GM12878 (cell line): ENCODE measurements at regions not wholly inside any gene's neighbourhood (a gene's known extent, or its start where the extent isn't known, plus 50 kb on each side); places are given as distances from the start of the nearest gene placed in this dataset.
A peak's percentile ranks its signal among the peaks of the same experiment; 100 is the strongest.

Source experiments
- ATAC-seq: fragments of 200-7000 bp; cut with Tn5 transposase; 3 replicates; pipeline ENCODE4 v1.9.1; 2020; ENCODE audit warnings: mild to moderate bottlenecking, moderate library complexity
- BruUV-seq: library from RNA; stranded (reverse); fragments of 400-500 nt; replicated peaks from 2 replicates; lab custom pipeline; 2021; lab: Mats Ljungman, UMichigan
- CTCF ChIA-PET: fragments of 300-600 bp; sonication (Branson Sonifier 250); formaldehyde crosslinking; extraction: SDS; loops from one replicate; lab custom pipeline; 2021; ENCODE audit warnings: inconsistent platforms; lab: Yijun Ruan, JAX
- POLR2A ChIA-PET: fragments of 350-600 bp; formaldehyde crosslinking; extraction: SDS; loops from one replicate; lab custom pipeline; 2021; ENCODE audit warnings: inconsistent platforms; lab: Charles Lee
- RAD21 ChIA-PET: fragments of 300-600 bp; sonication (Branson Sonifier 250); formaldehyde crosslinking; loops from one replicate; lab custom pipeline; 2023; ENCODE audit warnings: antibody characterized with exemption; ENCODE audit not compliant: unreplicated experiment; lab: Charles Lee
- SMC1A ChIA-PET: fragments of 300-600 bp; sonication (Branson Sonifier 250); formaldehyde crosslinking; loops from one replicate; lab custom pipeline; 2023; ENCODE audit not compliant: unreplicated experiment, uncharacterized antibody; lab: Charles Lee
- DNase-seq: peaks from one replicate; pipeline ENCODE4 v3.0.0-alpha.2; 2011; ENCODE audit warnings: low read depth, low spot score
- FAIRE-seq: peaks from 3 replicates; lab custom pipeline; 2011; peaks lifted over from hg19 to GRCh38; lab: Jason Lieb, UNC
- H2AFZ ChIP-seq: 2 replicates; pipeline ENCODE4 v1.6.0; 2011; ENCODE audit warnings: low read depth, low read length, control low read depth; ENCODE audit not compliant: control insufficient read depth
- H3K27ac ChIP-seq: 2 replicates; pipeline ENCODE4 v1.5.1; 2011; ENCODE audit warnings: control low read depth; ENCODE audit not compliant: control insufficient read depth, insufficient read depth
- H3K27me3 ChIP-seq, 2 experiments: replicated peaks in 1 of 2; 2 replicates each; pipeline versions ENCODE4 v1.6.0 to v1.6.1; 2011; ENCODE audit warnings: low read length in 1 of 2; ENCODE audit not compliant: control insufficient read depth in 2 of 2, insufficient read depth in 2 of 2
- H3K36me3 ChIP-seq, 2 experiments: 2 replicates each; pipeline ENCODE4 v1.5.1; 2011; ENCODE audit warnings: low read length in 1 of 2; ENCODE audit not compliant: control insufficient read depth in 2 of 2, insufficient read depth in 2 of 2
- H3K4me1 ChIP-seq: 2 replicates; pipeline ENCODE4 v1.6.1; 2011; ENCODE audit warnings: mild to moderate bottlenecking, low read length, moderate library complexity, mixed read lengths; ENCODE audit not compliant: control insufficient read depth, insufficient read depth
- H3K4me2 ChIP-seq: 2 replicates; pipeline ENCODE4 v1.6.0; 2011; ENCODE audit warnings: control low read depth; ENCODE audit not compliant: control insufficient read depth, insufficient read depth
- H3K4me3 ChIP-seq: fragments of 200-600 bp; sonication (generic); 2 replicates; pipeline ENCODE4 v1.5.1; 2016
- H3K79me2 ChIP-seq: 2 replicates; pipeline ENCODE4 v1.6.0; 2011; ENCODE audit warnings: low read length; ENCODE audit not compliant: control insufficient read depth, insufficient read depth
- H3K9ac ChIP-seq: 2 replicates; pipeline ENCODE4 v1.8.0; 2011; ENCODE audit warnings: low read length, control low read depth, mixed read lengths; ENCODE audit not compliant: control insufficient read depth, insufficient read depth
- H3K9me3 ChIP-seq: replicated peaks from 3 replicates; pipeline ENCODE4 v1.5.1; 2011; ENCODE audit warnings: mild to moderate bottlenecking, low read length; ENCODE audit not compliant: control insufficient read depth, insufficient read depth
- H4K20me1 ChIP-seq: 2 replicates; pipeline ENCODE4 v1.6.0; 2011; ENCODE audit not compliant: control insufficient read depth, insufficient read depth
- GATAD2B ChIP-seq: fragments of 450-650 bp; conservative IDR thresholded peaks from 2 replicates; pipeline ENCODE4 v1.6.1; 2017; ENCODE audit warnings: low read depth, mild to moderate bottlenecking, moderate library complexity
- RAD21 ChIP-seq: IDR thresholded peaks from 2 replicates; pipeline ENCODE4 v1.6.1; 2011; ENCODE audit warnings: mild to moderate bottlenecking, low read depth, low read length, moderate library complexity; ENCODE audit not compliant: insufficient read depth
- SP1 ChIP-seq: IDR thresholded peaks from one replicate; pipeline ENCODE4 v1.6.1; 2011; ENCODE audit warnings: low read depth, low read length
- SRF ChIP-seq, 2 experiments: IDR thresholded peaks; 2 replicates each; pipeline ENCODE4 v1.6.1; 2011; ENCODE audit warnings: low read depth in 2 of 2, low read length in 2 of 2, mild to moderate bottlenecking in 1 of 2, moderate library complexity in 1 of 2
- SUZ12 ChIP-seq: fragments of 200-600 bp; sonication (generic); IDR thresholded peaks from one replicate; pipeline ENCODE4 v1.6.1; 2018; ENCODE audit warnings: antibody characterized with exemption, mild to moderate bottlenecking; ENCODE audit not compliant: unreplicated experiment
- TARDBP ChIP-seq: IDR thresholded peaks from 2 replicates; pipeline ENCODE4 v1.6.1; 2016; ENCODE audit warnings: borderline replicate concordance
- WGBS: methylation state at CpG from one replicate; pipeline ENCODE4 v1.1.6; 2016; ENCODE audit warnings: low lambda C conversion rate; ENCODE audit not compliant: insufficient replicate concordance, insufficient coverage; ENCODE audit errors: missing lambda C conversion rate; 5-methylcytosine and 5-hydroxymethylcytosine counted together
- in situ Hi-C: fragments of 300-500 bp; cut with MboI; formaldehyde crosslinking; loops from 9 replicates; pipeline ENCODE4 v1.14.3; 2018; ENCODE audit warnings: mixed read lengths
- intact Hi-C: fragments of 100-400 bp; cut with micrococcal nuclease; formaldehyde crosslinking; loops from one replicate; pipeline ENCODE4 v1.14.2; 2022; ENCODE audit not compliant: unreplicated experiment

DNA sequence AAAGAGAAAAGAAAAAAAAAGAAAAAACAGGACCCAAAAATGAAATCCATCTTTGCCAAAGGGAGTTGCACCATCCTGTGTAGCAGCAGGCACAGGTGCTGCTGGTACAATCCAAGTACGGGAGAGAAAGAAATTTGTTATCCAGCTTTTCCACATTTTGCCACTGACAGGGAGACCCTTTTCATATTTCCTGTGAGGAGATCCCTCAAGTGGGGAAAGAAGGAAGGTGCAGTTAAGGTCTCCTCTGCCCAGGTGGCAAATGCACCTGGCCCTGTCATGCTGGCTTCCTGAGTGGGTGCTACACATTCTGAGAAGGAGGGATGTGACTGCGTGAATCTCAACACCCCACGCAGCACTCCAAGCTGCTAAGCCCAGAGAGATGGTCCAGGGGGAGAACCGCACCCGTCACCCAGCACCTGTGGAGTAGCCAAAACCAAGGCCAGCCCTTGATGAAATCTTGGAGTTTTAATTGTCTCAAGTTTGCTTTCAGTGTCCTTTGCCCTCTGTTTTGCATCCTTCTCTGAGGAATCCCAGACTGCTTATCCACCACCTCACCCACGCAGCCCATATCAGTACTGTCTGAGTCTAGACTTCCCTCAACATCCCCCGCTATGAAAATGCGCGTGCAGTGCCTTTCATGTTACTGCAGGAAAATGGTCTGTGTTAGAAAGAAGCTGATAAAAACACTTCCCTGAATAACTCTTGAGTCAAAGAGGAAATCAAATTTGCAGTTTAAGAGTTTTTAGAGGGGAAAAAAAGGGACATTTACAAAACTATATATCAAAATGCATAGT lies 141.9 kb upstream of the THBS1 start:
- FAIRE-seq (no peak), ATAC-seq (no peak), DNase-seq (no peak)
- ChIA-PET CTCF (interaction anchor here (0.7 kb wide), 1 partner anchor 134 kb away, joined by 4 read pairs; no protein-coding TSS in a partner anchor), RAD21 (no interaction called here), SMC1A (no interaction called here)
- intact Hi-C loops (no loop called here), in situ Hi-C loops (no loop called here)
- 78% methylated on average over 9 of the region's 9 CpGs for WGBS
- no peaks in the 10 kb centered on the region for H3K36me3 ChIP-seq
- no peak overlapping the region for H3K27ac ChIP-seq
- H3K9me3 ChIP-seq, result no peaks in the 10 kb centered on the region
- no peak overlapping the region for H2AFZ ChIP-seq
- no peaks in the 10 kb centered on the region for H3K79me2 ChIP-seq
- no TSS peak for BruUV-seq
- H3K4me2 ChIP-seq, result no peak overlapping the region
- H3K4me3 ChIP-seq, result no peak overlapping the region
- no peaks in the 10 kb centered on the region for H4K20me1 ChIP-seq
- H3K4me1 ChIP-seq, result no peaks in the 10 kb centered on the region
- no peaks in the 10 kb centered on the region for H3K27me3 ChIP-seq
- 0 out of 2 replicates have a peak, but pooled peaks have one; percentile 12 for TF ChIP-seq RAD21
- TF ChIP-seq GATAD2B, result no peak
- TF ChIP-seq, all 136 proteins: peak for 1
- POLR2A ChIA-PET, result no interaction called here
- no peak overlapping the region for H3K9ac ChIP-seq

DNA sequence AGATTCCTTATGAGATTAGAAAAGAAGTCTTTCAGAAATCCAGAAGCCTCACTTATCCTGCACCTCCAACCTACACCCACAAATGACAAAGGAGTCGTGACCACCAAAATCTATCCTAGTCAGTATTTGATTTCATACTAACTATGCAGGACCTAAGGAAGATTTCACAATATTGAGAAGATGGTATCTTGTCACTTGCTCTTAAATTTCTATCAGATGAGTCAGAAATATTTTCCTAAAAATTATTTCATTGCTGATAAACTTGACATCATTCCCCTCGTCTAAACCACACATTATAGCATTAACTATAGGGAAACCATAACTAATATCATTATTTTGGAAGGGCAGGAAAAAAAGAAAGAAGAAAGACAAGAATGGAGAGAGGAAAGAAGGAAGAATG lies 138.0 kb upstream of the THBS1 start:
- Histone ChIP-seq H3K9ac (no peak overlapping the region), H3K9me3 (no peaks in the 10 kb centered on the region), H2AFZ (no peak overlapping the region), H3K4me3 (no peak overlapping the region), H3K4me1 (no peaks in the 10 kb centered on the region), H3K36me3 (no peaks in the 10 kb centered on the region), H3K79me2 (no peaks in the 10 kb centered on the region), H4K20me1 (no peaks in the 10 kb centered on the region), H3K4me2 (no peak overlapping the region), H3K27me3 (no peaks in the 10 kb centered on the region), H3K27ac (no peak overlapping the region)
- intact Hi-C loops, result no loop called here
- in situ Hi-C loops, result no loop called here
- ATAC-seq (no peak), DNase-seq (no peak), FAIRE-seq (no peak)
- WGBS, result 0% methylated on average over 2 of the region's 2 CpGs
- ChIA-PET CTCF (no interaction called here), POLR2A (no interaction called here), SMC1A (no interaction called here), RAD21 (no interaction called here)
- no TSS peak for BruUV-seq
- no peak for TF ChIP-seq TARDBP
- no peak for TF ChIP-seq SP1
- TF ChIP-seq SRF (IDR thresholded peaks at IDR 0.05; ENCODE audit: low read depth in 2 of 2, low read length in 2 of 2), result no peak
- no peak for TF ChIP-seq SUZ12
